Ammon's horn (tissue), 1 donor: ENCODE measurements at regions not wholly inside any gene's neighbourhood (a gene's known extent, or its start where the extent isn't known, plus 50 kb on each side); places are given as distances from the start of the nearest gene placed in this dataset.

Experiments used
- DNase-seq: peaks from one replicate; pipeline ENCODE4 v3.0.0-alpha.2; 2016; ENCODE audit warnings: low spot score

GRCh38 chr12:67909681-67910080 lies 79.6 kb upstream of the IFNG-AS1 start:
- no peak for DNase-seq

- DNase-seq, result peak; percentile 10
Observed at GRCh38 chr12:67910360-67911274, 78.6 kb upstream of the IFNG-AS1 start.

GRCh38 chr12:67911275-67911600 lies 78.0 kb upstream of the IFNG-AS1 start:
- DNase-seq, result peak; percentile 8

GRCh38 chr12:67911789-67912188 lies 77.5 kb upstream of the IFNG-AS1 start:
- no peak for DNase-seq

GRCh38 chr12:67915335-67915851 lies 73.9 kb upstream of the IFNG-AS1 start:
- no peak for DNase-seq

- no peak for DNase-seq
Observed at GRCh38 chr12:67916266-67916970, 72.8 kb upstream of the IFNG-AS1 start.

- DNase-seq, result no peak
Observed at GRCh38 chr12:67917811-67918210, 71.4 kb upstream of the IFNG-AS1 start.

- no peak for DNase-seq
Observed at GRCh38 chr12:67918441-67918840, 70.8 kb upstream of the IFNG-AS1 start.

- no peak for DNase-seq
Observed at GRCh38 chr12:67919406-67919805, 69.8 kb upstream of the IFNG-AS1 start.

- no peak for DNase-seq
Observed at GRCh38 chr12:67920413-67920812, 68.8 kb upstream of the IFNG-AS1 start.

- no peak for DNase-seq
Observed at GRCh38 chr12:67921286-67921685, 68.0 kb upstream of the IFNG-AS1 start.

GRCh38 chr12:67922245-67922644 lies 67.0 kb upstream of the IFNG-AS1 start:
- no peak for DNase-seq

GRCh38 chr12:67925077-67925476 lies 64.2 kb upstream of the IFNG-AS1 start:
- no peak for DNase-seq

- no peak for DNase-seq
Observed at GRCh38 chr12:67925552-67925951, 63.7 kb upstream of the IFNG-AS1 start.

GRCh38 chr12:67926063-67926462 lies 63.2 kb upstream of the IFNG-AS1 start:
- no peak for DNase-seq

- no peak for DNase-seq
Observed at GRCh38 chr12:67927324-67927723, 61.9 kb upstream of the IFNG-AS1 start.

- no peak for DNase-seq
Observed at GRCh38 chr12:67927815-67928214, 61.4 kb upstream of the IFNG-AS1 start.

GRCh38 chr12:67928621-67929383 lies 60.4 kb upstream of the IFNG-AS1 start:
- no peak for DNase-seq

GRCh38 chr12:67929384-67929772 lies 59.9 kb upstream of the IFNG-AS1 start:
- no peak for DNase-seq

GRCh38 chr12:67937822-67938221 lies 51.4 kb upstream of the IFNG-AS1 start:
- no peak for DNase-seq
